GM13977 (cell line): ENCODE measurements at regions not wholly inside any gene's neighbourhood (a gene's known extent, or its start where the extent isn't known, plus 50 kb on each side); places are given as distances from the start of the nearest gene placed in this dataset.
"Not testable (repeated sequence)": the region's sequence is repeated elsewhere in the genome, so short reads cannot be mapped to it uniquely, and the experiment has no call there.

Experiments used
- DNase-seq: peaks from one replicate; pipeline ENCODE4 v3.0.0; 2012; ENCODE audit warnings: low spot score
- CTCF ChIP-seq: IDR thresholded peaks from 2 replicates; pipeline ENCODE4 v1.5.1; 2012; ENCODE audit warnings: mild to moderate bottlenecking, control low read depth; ENCODE audit not compliant: insufficient read depth; ENCODE audit errors: extremely low read depth, missing control alignments
- in situ Hi-C: fragments of 300-500 bp; cut with MboI; formaldehyde crosslinking; loops from one replicate; pipeline ENCODE4 v1.12.0; 2022; ENCODE audit warnings: low sequenced_read_pairs, low pct_unique_long_range_greater_than_20kb, mixed read lengths, inconsistent platforms; ENCODE audit not compliant: unreplicated experiment

GRCh38 chr2:129014432-129014831 is 695.8 kb upstream of the HS6ST1 start:
- in situ Hi-C loops, result no loop called here
- DNase-seq, result no peak
- no peak for TF ChIP-seq CTCF

GRCh38 chr2:129015397-129016285 is 697.0 kb upstream of the HS6ST1 start:
- no peak for DNase-seq
- in situ Hi-C loops, result no loop called here
- no peak for TF ChIP-seq CTCF

DNA sequence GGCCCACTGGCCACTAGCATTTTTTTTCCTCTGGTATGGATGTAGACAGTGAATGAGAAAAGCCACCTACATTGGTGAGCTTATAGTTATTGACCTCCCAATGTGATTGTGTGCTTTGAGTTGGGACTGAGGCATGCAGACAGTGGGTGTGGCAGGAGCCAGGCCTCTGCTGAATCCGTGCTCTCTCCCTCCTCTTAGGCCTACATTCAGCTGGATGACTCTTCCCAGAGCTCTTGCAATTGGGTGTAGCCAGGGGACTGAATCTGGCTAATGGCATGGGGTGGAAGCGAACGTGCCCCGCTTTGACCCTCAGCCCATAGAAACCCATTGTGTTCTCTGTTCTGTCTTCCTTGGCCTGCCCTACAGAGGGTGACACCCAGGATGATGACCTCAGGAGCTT is 698.3 kb upstream of the HS6ST1 start:
- no peak for TF ChIP-seq CTCF
- in situ Hi-C loops, result no loop called here
- no peak for DNase-seq

GRCh38 chr2:129024796-129025195 is 706.1 kb upstream of the HS6ST1 start:
- TF ChIP-seq CTCF, result no peak
- no peak for DNase-seq
- in situ Hi-C loops, result no loop called here

DNA sequence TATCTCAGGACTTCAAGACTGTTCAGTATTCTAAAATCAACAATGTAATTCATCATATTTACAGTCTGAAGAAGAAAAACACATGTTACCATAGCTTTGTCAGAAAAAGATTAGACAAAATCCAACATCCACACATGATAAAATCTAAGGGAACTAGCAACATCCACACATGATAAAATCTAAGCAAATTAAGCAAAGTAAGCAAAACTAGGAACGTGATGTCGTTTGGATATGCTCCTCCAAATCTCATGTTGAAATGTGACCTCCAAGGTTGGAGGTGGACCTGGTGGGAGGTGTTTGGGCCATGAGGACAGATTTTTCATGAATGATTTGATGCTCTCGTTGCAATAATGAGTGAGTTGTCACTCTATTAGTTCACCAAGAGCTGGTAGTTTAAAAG is 717.3 kb upstream of the HS6ST1 start:
- no peak for DNase-seq
- no peak for TF ChIP-seq CTCF
- in situ Hi-C loops, result no loop called here

DNA sequence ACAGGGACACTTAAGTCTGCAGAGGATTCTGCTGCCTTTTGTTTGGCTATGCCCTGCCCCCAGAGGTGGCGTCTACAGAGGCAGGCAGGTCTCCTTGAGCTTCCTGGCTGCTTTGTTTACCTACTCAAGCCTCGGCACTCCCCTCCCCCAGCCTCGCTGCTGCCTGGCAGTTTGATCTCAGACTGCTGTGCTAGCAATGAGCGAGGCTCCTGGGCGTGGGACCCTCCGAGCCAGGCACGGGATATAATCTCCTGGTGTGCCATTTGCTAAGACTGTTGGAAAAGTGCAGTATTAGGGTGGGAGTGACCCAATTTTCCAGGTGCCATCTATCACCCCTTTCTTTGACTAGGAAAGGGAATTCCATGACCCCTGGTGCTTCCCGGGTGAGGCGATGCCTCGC is 725.0 kb upstream of the HS6ST1 start:
- in situ Hi-C loops, DNase-seq: not testable (repeated sequence)

GRCh38 chr2:129046475-129046874 is 727.8 kb upstream of the HS6ST1 start:
- in situ Hi-C loops, DNase-seq: not testable (repeated sequence)
